HEK293 (cell line): ENCODE measurements at regions not wholly inside any gene's neighbourhood (a gene's known extent, or its start where the extent isn't known, plus 50 kb on each side); places are given as distances from the start of the nearest gene placed in this dataset.

Experiments used
- CTCF ChIA-PET: fragments of 350-600 bp; formaldehyde crosslinking; extraction: SDS; loops from one replicate; lab custom pipeline; 2021; ENCODE audit warnings: antibody characterized with exemption; lab: Yijun Ruan, JAX
- POLR2A ChIA-PET: fragments of 300-600 bp; formaldehyde crosslinking; extraction: SDS; loops from one replicate; lab custom pipeline; 2020; ENCODE audit warnings: antibody characterized with exemption, inconsistent platforms; lab: Yijun Ruan, JAX
- H3K27ac ChIP-seq: fragments of 200-500 bp; sonication (Bioruptor generic); 2 replicates; pipeline ENCODE4 v1.5.1; 2014; ENCODE audit warnings: low read depth, low read length, control low read depth, inconsistent platforms; ENCODE audit errors: extremely low read depth
- H3K36me3 ChIP-seq, 2 experiments: fragments of 200-500 bp in 1 of 2; sonication (Bioruptor generic) in 1 of 2; 1 replicate in 1 of 2; 2 replicates in 1 of 2; pipeline ENCODE4 v1.5.1; 2014 to 2017; ENCODE audit warnings: inconsistent platforms in 2 of 2, low read length in 2 of 2; ENCODE audit not compliant: control insufficient read depth in 2 of 2, insufficient read depth in 1 of 2
- H3K4me1 ChIP-seq: fragments of 200-500 bp; sonication (Bioruptor generic); 2 replicates; pipeline ENCODE4 v1.5.1; 2014; ENCODE audit warnings: mild to moderate bottlenecking, low read length, inconsistent platforms; ENCODE audit not compliant: control insufficient read depth, insufficient read depth
- H3K4me3 ChIP-seq: 2 replicates; pipeline ENCODE4 v1.5.1; 2011; ENCODE audit warnings: low read depth, mild to moderate bottlenecking, control low read depth, low read length, moderate library complexity
- H3K9me3 ChIP-seq: fragments of 200-500 bp; sonication (Bioruptor generic); 2 replicates; pipeline ENCODE4 v1.5.1; 2014; ENCODE audit warnings: low read depth, low read length, inconsistent platforms; ENCODE audit not compliant: control insufficient read depth, insufficient read depth
- GLIS1 ChIP-seq: fragments of 450-650 bp; formaldehyde crosslinking; IDR thresholded peaks from 2 replicates; pipeline ENCODE4 v1.5.1; 2016; ENCODE audit warnings: missing biosample characterization, missing genetic modification characterization
- IKZF3 ChIP-seq: fragments of 450-650 bp; IDR thresholded peaks from 2 replicates; pipeline ENCODE4 v1.5.0; 2018; ENCODE audit warnings: missing biosample characterization, mild to moderate bottlenecking, missing genetic modification characterization, moderate library complexity
- KLF10 ChIP-seq: fragments of 450-650 bp; IDR thresholded peaks from 2 replicates; pipeline ENCODE4 v1.5.1; 2018; ENCODE audit warnings: missing biosample characterization, mild to moderate bottlenecking, missing genetic modification characterization
- OSR2 ChIP-seq: fragments of 450-650 bp; formaldehyde crosslinking; IDR thresholded peaks from 2 replicates; pipeline ENCODE4 v1.5.1; 2016; ENCODE audit warnings: missing biosample characterization, missing genetic modification characterization
- TCF7L2 ChIP-seq: IDR thresholded peaks from 2 replicates; pipeline ENCODE4 v1.6.1; 2011; ENCODE audit warnings: low read depth, mild to moderate bottlenecking, inconsistent platforms, low read length, moderate library complexity, borderline replicate concordance
- ZFP41 ChIP-seq: fragments of 450-650 bp; formaldehyde crosslinking; IDR thresholded peaks from 2 replicates; pipeline ENCODE4 v1.5.1; 2016; ENCODE audit warnings: missing biosample characterization, missing genetic modification characterization, borderline replicate concordance
- ZFP69B ChIP-seq: fragments of 450-650 bp; formaldehyde crosslinking; IDR thresholded peaks from 2 replicates; pipeline ENCODE4 v1.5.1; 2016; ENCODE audit warnings: missing biosample characterization, missing genetic modification characterization
- ZIC2 ChIP-seq: fragments of 450-650 bp; formaldehyde crosslinking; IDR thresholded peaks from 2 replicates; pipeline ENCODE4 v1.5.1; 2016; ENCODE audit warnings: missing biosample characterization, missing genetic modification characterization
- ZNF175 ChIP-seq: fragments of 450-650 bp; formaldehyde crosslinking; IDR thresholded peaks from 2 replicates; pipeline ENCODE4 v1.5.1; 2016; ENCODE audit warnings: missing biosample characterization, missing genetic modification characterization
- ZNF24 ChIP-seq: fragments of 450-650 bp; formaldehyde crosslinking; IDR thresholded peaks from 2 replicates; pipeline ENCODE4 v1.5.1; 2016; ENCODE audit warnings: missing biosample characterization, missing genetic modification characterization
- ZNF302 ChIP-seq: fragments of 450-650 bp; formaldehyde crosslinking; IDR thresholded peaks from 2 replicates; pipeline ENCODE4 v1.5.1; 2016; ENCODE audit warnings: missing biosample characterization, missing genetic modification characterization, low read depth
- ZNF423 ChIP-seq: fragments of 450-650 bp; formaldehyde crosslinking; IDR thresholded peaks from 2 replicates; pipeline ENCODE4 v1.5.1; 2016; ENCODE audit warnings: missing biosample characterization, missing genetic modification characterization
- ZNF473 ChIP-seq: fragments of 450-650 bp; formaldehyde crosslinking; IDR thresholded peaks from 2 replicates; pipeline ENCODE4 v1.5.1; 2017; ENCODE audit warnings: missing biosample characterization, missing genetic modification characterization
- ZNF501 ChIP-seq: fragments of 450-650 bp; formaldehyde crosslinking; IDR thresholded peaks from 2 replicates; pipeline ENCODE4 v1.5.1; 2016; ENCODE audit warnings: missing biosample characterization, missing genetic modification characterization
- ZNF560 ChIP-seq: fragments of 450-650 bp; formaldehyde crosslinking; IDR thresholded peaks from 2 replicates; pipeline ENCODE4 v1.5.1; 2017; ENCODE audit warnings: missing biosample characterization, missing genetic modification characterization, borderline replicate concordance
- ZNF623 ChIP-seq: fragments of 450-650 bp; formaldehyde crosslinking; IDR thresholded peaks from 2 replicates; pipeline ENCODE4 v1.5.1; 2016; ENCODE audit warnings: missing biosample characterization, missing genetic modification characterization
- ZNF664 ChIP-seq: fragments of 450-650 bp; formaldehyde crosslinking; IDR thresholded peaks from 2 replicates; pipeline ENCODE4 v1.5.1; 2016; ENCODE audit warnings: missing biosample characterization, missing genetic modification characterization
- ZNF670 ChIP-seq: fragments of 450-650 bp; formaldehyde crosslinking; IDR thresholded peaks from 2 replicates; pipeline ENCODE4 v1.5.1; 2016; ENCODE audit warnings: missing biosample characterization, missing genetic modification characterization, low read depth
- ZNF785 ChIP-seq: fragments of 450-650 bp; formaldehyde crosslinking; IDR thresholded peaks from 2 replicates; pipeline ENCODE4 v1.5.1; 2016; ENCODE audit warnings: missing biosample characterization, missing genetic modification characterization
- ZSCAN23 ChIP-seq: fragments of 450-650 bp; formaldehyde crosslinking; IDR thresholded peaks from 2 replicates; pipeline ENCODE4 v1.5.1; 2016; ENCODE audit warnings: missing biosample characterization, missing genetic modification characterization
- ZXDB ChIP-seq: fragments of 450-650 bp; formaldehyde crosslinking; IDR thresholded peaks from 2 replicates; pipeline ENCODE4 v1.5.1; 2016; ENCODE audit warnings: missing biosample characterization, missing genetic modification characterization
- TF ChIP-seq, protein P1 (sequence below): fragments of 450-650 bp; IDR thresholded peaks from 2 replicates; pipeline ENCODE4 v1.5.1; 2018; ENCODE audit warnings: missing biosample characterization, mild to moderate bottlenecking, missing genetic modification characterization
- TF ChIP-seq, protein P2 (sequence below): fragments of 450-650 bp; formaldehyde crosslinking; IDR thresholded peaks from 2 replicates; pipeline ENCODE4 v1.5.1; 2016; ENCODE audit warnings: missing biosample characterization, missing genetic modification characterization
- TF ChIP-seq, protein P3 (sequence below): fragments of 450-650 bp; formaldehyde crosslinking; IDR thresholded peaks from 2 replicates; pipeline ENCODE4 v1.5.0; 2017; ENCODE audit warnings: missing biosample characterization, missing genetic modification characterization, borderline replicate concordance

GRCh38 chr3:7820969-7821368 is 680.7 kb upstream of the LMCD1 start (continued):
- TF ChIP-seq, protein P1, sequence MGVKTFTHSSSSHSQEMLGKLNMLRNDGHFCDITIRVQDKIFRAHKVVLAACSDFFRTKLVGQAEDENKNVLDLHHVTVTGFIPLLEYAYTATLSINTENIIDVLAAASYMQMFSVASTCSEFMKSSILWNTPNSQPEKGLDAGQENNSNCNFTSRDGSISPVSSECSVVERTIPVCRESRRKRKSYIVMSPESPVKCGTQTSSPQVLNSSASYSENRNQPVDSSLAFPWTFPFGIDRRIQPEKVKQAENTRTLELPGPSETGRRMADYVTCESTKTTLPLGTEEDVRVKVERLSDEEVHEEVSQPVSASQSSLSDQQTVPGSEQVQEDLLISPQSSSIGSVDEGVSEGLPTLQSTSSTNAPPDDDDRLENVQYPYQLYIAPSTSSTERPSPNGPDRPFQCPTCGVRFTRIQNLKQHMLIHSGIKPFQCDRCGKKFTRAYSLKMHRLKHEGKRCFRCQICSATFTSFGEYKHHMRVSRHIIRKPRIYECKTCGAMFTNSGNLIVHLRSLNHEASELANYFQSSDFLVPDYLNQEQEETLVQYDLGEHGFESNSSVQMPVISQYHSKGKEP = no peak
- TF ChIP-seq ZNF623 (tag by site-specific recombination) (no peak), ZFP41 (tag by site-specific recombination) (no peak), ZNF302 (tag by site-specific recombination) (no peak), ZNF501 (tag by site-specific recombination) (no peak), TCF7L2 (no peak)
- TF ChIP-seq, protein P2, sequence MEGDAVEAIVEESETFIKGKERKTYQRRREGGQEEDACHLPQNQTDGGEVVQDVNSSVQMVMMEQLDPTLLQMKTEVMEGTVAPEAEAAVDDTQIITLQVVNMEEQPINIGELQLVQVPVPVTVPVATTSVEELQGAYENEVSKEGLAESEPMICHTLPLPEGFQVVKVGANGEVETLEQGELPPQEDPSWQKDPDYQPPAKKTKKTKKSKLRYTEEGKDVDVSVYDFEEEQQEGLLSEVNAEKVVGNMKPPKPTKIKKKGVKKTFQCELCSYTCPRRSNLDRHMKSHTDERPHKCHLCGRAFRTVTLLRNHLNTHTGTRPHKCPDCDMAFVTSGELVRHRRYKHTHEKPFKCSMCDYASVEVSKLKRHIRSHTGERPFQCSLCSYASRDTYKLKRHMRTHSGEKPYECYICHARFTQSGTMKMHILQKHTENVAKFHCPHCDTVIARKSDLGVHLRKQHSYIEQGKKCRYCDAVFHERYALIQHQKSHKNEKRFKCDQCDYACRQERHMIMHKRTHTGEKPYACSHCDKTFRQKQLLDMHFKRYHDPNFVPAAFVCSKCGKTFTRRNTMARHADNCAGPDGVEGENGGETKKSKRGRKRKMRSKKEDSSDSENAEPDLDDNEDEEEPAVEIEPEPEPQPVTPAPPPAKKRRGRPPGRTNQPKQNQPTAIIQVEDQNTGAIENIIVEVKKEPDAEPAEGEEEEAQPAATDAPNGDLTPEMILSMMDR (tag by site-specific recombination) = no peak

- Histone ChIP-seq H3K36me3 (no peaks in the 10 kb centered on the region), H3K9me3 (no peaks in the 10 kb centered on the region)
- CTCF ChIA-PET = interaction anchor here (0.6 kb wide), 1 partner anchor 1297 kb away, joined by 4 read pairs; no protein-coding TSS in a partner anchor
- no peak for TF ChIP-seq IKZF3 (tag by site-specific recombination)
- no peak for TF ChIP-seq ZNF670 (tag by site-specific recombination)
- TF ChIP-seq, all 188 proteins: peak for 0
- H3K27ac ChIP-seq = no peak overlapping the region
- no peak overlapping the region for H3K4me3 ChIP-seq
- POLR2A ChIA-PET = no interaction called here
- H3K4me1 ChIP-seq = no peaks in the 10 kb centered on the region
These were observed 679.8 kb upstream of the LMCD1 start for GRCh38 chr3:7821858-7822257.

DNA sequence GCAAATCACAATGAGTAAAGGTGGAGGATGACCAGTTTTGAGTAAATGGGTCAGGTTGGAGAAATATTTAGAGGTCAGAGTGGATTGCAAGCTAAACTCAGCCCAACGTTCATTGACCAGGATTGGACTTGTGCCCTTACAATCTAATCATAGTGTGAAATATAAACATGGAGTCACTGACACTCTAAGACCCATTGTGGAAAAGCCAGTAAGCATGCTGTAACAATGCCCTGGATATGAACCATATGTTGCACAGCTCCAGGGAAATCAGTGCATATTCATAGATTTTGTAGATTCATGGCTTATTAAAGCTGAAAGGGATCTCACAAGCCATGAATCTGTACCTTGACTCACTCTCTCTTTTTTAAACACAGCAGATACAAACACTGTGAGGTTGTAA is 660.2 kb upstream of the LMCD1 start:
- ChIA-PET POLR2A (no interaction called here), CTCF (interaction anchor here (0.6 to 0.7 kb wide), 2 partner anchors 10 to 73 kb away, joined by 3 to 4 read pairs; no protein-coding TSS in a partner anchor)
- Histone ChIP-seq H3K27ac (no peak overlapping the region), H3K36me3 (no peaks in the 10 kb centered on the region)
- no peak for TF ChIP-seq ZNF423
- TF ChIP-seq ZNF560 (tag by site-specific recombination) = no peak
- no peak for TF ChIP-seq OSR2 (tag by site-specific recombination)
- no peak for TF ChIP-seq ZNF175 (tag by site-specific recombination)
- no peak for TF ChIP-seq ZSCAN23 (tag by site-specific recombination)
- TF ChIP-seq, protein P3, sequence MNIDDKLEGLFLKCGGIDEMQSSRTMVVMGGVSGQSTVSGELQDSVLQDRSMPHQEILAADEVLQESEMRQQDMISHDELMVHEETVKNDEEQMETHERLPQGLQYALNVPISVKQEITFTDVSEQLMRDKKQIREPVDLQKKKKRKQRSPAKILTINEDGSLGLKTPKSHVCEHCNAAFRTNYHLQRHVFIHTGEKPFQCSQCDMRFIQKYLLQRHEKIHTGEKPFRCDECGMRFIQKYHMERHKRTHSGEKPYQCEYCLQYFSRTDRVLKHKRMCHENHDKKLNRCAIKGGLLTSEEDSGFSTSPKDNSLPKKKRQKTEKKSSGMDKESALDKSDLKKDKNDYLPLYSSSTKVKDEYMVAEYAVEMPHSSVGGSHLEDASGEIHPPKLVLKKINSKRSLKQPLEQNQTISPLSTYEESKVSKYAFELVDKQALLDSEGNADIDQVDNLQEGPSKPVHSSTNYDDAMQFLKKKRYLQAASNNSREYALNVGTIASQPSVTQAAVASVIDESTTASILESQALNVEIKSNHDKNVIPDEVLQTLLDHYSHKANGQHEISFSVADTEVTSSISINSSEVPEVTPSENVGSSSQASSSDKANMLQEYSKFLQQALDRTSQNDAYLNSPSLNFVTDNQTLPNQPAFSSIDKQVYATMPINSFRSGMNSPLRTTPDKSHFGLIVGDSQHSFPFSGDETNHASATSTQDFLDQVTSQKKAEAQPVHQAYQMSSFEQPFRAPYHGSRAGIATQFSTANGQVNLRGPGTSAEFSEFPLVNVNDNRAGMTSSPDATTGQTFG = no peak
- TF ChIP-seq ZNF24 (tag by site-specific recombination) = no peak
- no peak for TF ChIP-seq ZXDB (tag by site-specific recombination)
- TF ChIP-seq GLIS1 (tag by site-specific recombination) = no peak
- TF ChIP-seq KLF10 (tag by site-specific recombination) = no peak
- TF ChIP-seq ZNF664 (tag by site-specific recombination) = no peak
- TF ChIP-seq ZFP69B (tag by site-specific recombination) = no peak
- no peak for TF ChIP-seq ZNF473 (tag by site-specific recombination)
- TF ChIP-seq ZNF785 (tag by site-specific recombination) = no peak
- TF ChIP-seq ZIC2 (tag by site-specific recombination) = no peak
- TF ChIP-seq, all 188 proteins: peak for 0
- no peak overlapping the region for H3K4me3 ChIP-seq
- H3K9me3 ChIP-seq = no peaks in the 10 kb centered on the region
- no peaks in the 10 kb centered on the region for H3K4me1 ChIP-seq
